T-helper 1 cell treated with Interleukin-12 subunit alpha and Interleukin-12 subunit beta and Interleukin-4 antibody, amounts not matched to agents 30 μg/mL and 1 μg/mL, for 36 hours (primary cell): ENCODE measurements at regions not wholly inside any gene's neighbourhood (a gene's known extent, or its start where the extent isn't known, plus 50 kb on each side); places are given as distances from the start of the nearest gene placed in this dataset.

ENCODE experiments used
- H3K27ac Mint-ChIP-seq: one replicate; pipeline ENCODE4 v1.8.0; 2021; ENCODE audit warnings: mild to moderate bottlenecking, mixed read lengths
- H3K27me3 Mint-ChIP-seq: one replicate; pipeline ENCODE4 v1.8.0; 2021; ENCODE audit warnings: low read depth, mixed read lengths
- H3K36me3 Mint-ChIP-seq: one replicate; pipeline ENCODE4 v1.8.0; 2021; ENCODE audit warnings: low read depth, mixed read lengths
- H3K4me1 Mint-ChIP-seq: one replicate; pipeline ENCODE4 v1.8.0; 2021; ENCODE audit warnings: low read depth, mixed read lengths
- H3K4me3 Mint-ChIP-seq: one replicate; pipeline ENCODE4 v1.8.0; 2021; ENCODE audit warnings: mild to moderate bottlenecking, moderate library complexity, mixed read lengths
- H3K9me3 Mint-ChIP-seq: one replicate; pipeline ENCODE4 v1.8.0; 2021; ENCODE audit warnings: mixed read lengths

GRCh38 chr4:38279650-38280322 is 319.6 kb downstream of the PTTG2 start:
- H3K4me3 Mint-ChIP-seq = no peak overlapping the region
- H3K27ac Mint-ChIP-seq = no peak overlapping the region
- no peaks in the 10 kb centered on the region for H3K36me3 Mint-ChIP-seq
- H3K4me1 Mint-ChIP-seq = peaks cover 9% of the 10 kb centered on the region
- peaks cover 13% of the 10 kb centered on the region for H3K9me3 Mint-ChIP-seq
- peaks cover 4% of the 10 kb centered on the region for H3K27me3 Mint-ChIP-seq

- Mint-ChIP-seq H3K27ac (no peak overlapping the region), H3K36me3 (no peaks in the 10 kb centered on the region), H3K27me3 (peaks cover 4% of the 10 kb centered on the region), H3K9me3 (peaks cover 13% of the 10 kb centered on the region), H3K4me1 (peaks cover 10% of the 10 kb centered on the region), H3K4me3 (no peak overlapping the region)
Measured at GRCh38 chr4:38280323-38280706, 320.1 kb downstream of the PTTG2 start.

GRCh38 chr4:38281371-38282071 is 321.3 kb downstream of the PTTG2 start:
- no peak overlapping the region for H3K27ac Mint-ChIP-seq
- peaks cover 10% of the 10 kb centered on the region for H3K4me1 Mint-ChIP-seq
- H3K27me3 Mint-ChIP-seq = peaks cover 4% of the 10 kb centered on the region
- no peak overlapping the region for H3K4me3 Mint-ChIP-seq
- H3K9me3 Mint-ChIP-seq = peaks cover 13% of the 10 kb centered on the region
- no peaks in the 10 kb centered on the region for H3K36me3 Mint-ChIP-seq

GRCh38 chr4:38283724-38284123 is 323.5 kb downstream of the PTTG2 start:
- H3K27ac Mint-ChIP-seq = no peak overlapping the region
- H3K36me3 Mint-ChIP-seq = no peaks in the 10 kb centered on the region
- peaks cover 10% of the 10 kb centered on the region for H3K4me1 Mint-ChIP-seq
- H3K27me3 Mint-ChIP-seq = peaks cover 4% of the 10 kb centered on the region
- no peak overlapping the region for H3K4me3 Mint-ChIP-seq
- no peaks in the 10 kb centered on the region for H3K9me3 Mint-ChIP-seq

GRCh38 chr4:38284294-38285030 is 324.3 kb downstream of the PTTG2 start:
- H3K27me3 Mint-ChIP-seq = peaks cover 4% of the 10 kb centered on the region
- no peak overlapping the region for H3K27ac Mint-ChIP-seq
- no peak overlapping the region for H3K4me3 Mint-ChIP-seq
- H3K9me3 Mint-ChIP-seq = no peaks in the 10 kb centered on the region
- no peaks in the 10 kb centered on the region for H3K36me3 Mint-ChIP-seq
- H3K4me1 Mint-ChIP-seq = peaks cover 10% of the 10 kb centered on the region

GRCh38 chr4:38287101-38287851 is 327.1 kb downstream of the PTTG2 start:
- H3K36me3 Mint-ChIP-seq = no peaks in the 10 kb centered on the region
- H3K27ac Mint-ChIP-seq = no peak overlapping the region
- H3K4me3 Mint-ChIP-seq = no peak overlapping the region
- H3K27me3 Mint-ChIP-seq = no peaks in the 10 kb centered on the region
- peaks cover 10% of the 10 kb centered on the region for H3K4me1 Mint-ChIP-seq
- peaks cover 5% of the 10 kb centered on the region for H3K9me3 Mint-ChIP-seq

GRCh38 chr4:38289553-38289952 is 329.4 kb downstream of the PTTG2 start:
- peaks cover 22% of the 10 kb centered on the region for H3K9me3 Mint-ChIP-seq
- peaks cover 7% of the 10 kb centered on the region for H3K27me3 Mint-ChIP-seq
- peaks cover 5% of the 10 kb centered on the region for H3K36me3 Mint-ChIP-seq
- peaks cover 2% of the 10 kb centered on the region for H3K4me1 Mint-ChIP-seq
- H3K27ac Mint-ChIP-seq = no peak overlapping the region
- no peak overlapping the region for H3K4me3 Mint-ChIP-seq

GRCh38 chr4:38290366-38290765 is 330.2 kb downstream of the PTTG2 start:
- Mint-ChIP-seq H3K4me3 (no peak overlapping the region), H3K4me1 (no peaks in the 10 kb centered on the region), H3K27me3 (peaks cover 7% of the 10 kb centered on the region), H3K36me3 (peaks cover 5% of the 10 kb centered on the region), H3K27ac (no peak overlapping the region), H3K9me3 (peaks cover 27% of the 10 kb centered on the region)

- H3K27ac Mint-ChIP-seq = no peak overlapping the region
- H3K36me3 Mint-ChIP-seq = peaks cover 5% of the 10 kb centered on the region
- peaks cover 7% of the 10 kb centered on the region for H3K27me3 Mint-ChIP-seq
- H3K4me1 Mint-ChIP-seq = no peaks in the 10 kb centered on the region
- peaks cover 27% of the 10 kb centered on the region for H3K9me3 Mint-ChIP-seq
- no peak overlapping the region for H3K4me3 Mint-ChIP-seq
Measured at GRCh38 chr4:38290914-38291313, 330.7 kb downstream of the PTTG2 start.

- H3K36me3 Mint-ChIP-seq = peaks cover 5% of the 10 kb centered on the region
- peaks cover 34% of the 10 kb centered on the region for H3K9me3 Mint-ChIP-seq
- no peaks in the 10 kb centered on the region for H3K4me1 Mint-ChIP-seq
- H3K27ac Mint-ChIP-seq = no peak overlapping the region
- H3K27me3 Mint-ChIP-seq = peaks cover 13% of the 10 kb centered on the region
- no peak overlapping the region for H3K4me3 Mint-ChIP-seq
Measured at GRCh38 chr4:38292529-38292928, 332.3 kb downstream of the PTTG2 start.

- H3K27me3 Mint-ChIP-seq = peaks cover 17% of the 10 kb centered on the region
- no peaks in the 10 kb centered on the region for H3K4me1 Mint-ChIP-seq
- peaks cover 9% of the 10 kb centered on the region for H3K36me3 Mint-ChIP-seq
- H3K9me3 Mint-ChIP-seq = peaks cover 50% of the 10 kb centered on the region
- H3K4me3 Mint-ChIP-seq = no peak overlapping the region
- H3K27ac Mint-ChIP-seq = no peak overlapping the region
Measured at GRCh38 chr4:38294238-38294637, 334.0 kb downstream of the PTTG2 start.

- no peaks in the 10 kb centered on the region for H3K4me1 Mint-ChIP-seq
- no peak overlapping the region for H3K4me3 Mint-ChIP-seq
- H3K9me3 Mint-ChIP-seq = peaks cover 72% of the 10 kb centered on the region
- H3K27me3 Mint-ChIP-seq = peaks cover 29% of the 10 kb centered on the region
- peaks cover 26% of the 10 kb centered on the region for H3K36me3 Mint-ChIP-seq
- H3K27ac Mint-ChIP-seq = no peak overlapping the region
Measured at GRCh38 chr4:38297061-38297460, 336.9 kb downstream of the PTTG2 start.

GRCh38 chr4:38298868-38299713 is 338.9 kb downstream of the PTTG2 start:
- H3K27me3 Mint-ChIP-seq = peaks cover 23% of the 10 kb centered on the region
- H3K36me3 Mint-ChIP-seq = peaks cover 25% of the 10 kb centered on the region
- no peak overlapping the region for H3K27ac Mint-ChIP-seq
- no peaks in the 10 kb centered on the region for H3K4me1 Mint-ChIP-seq
- H3K9me3 Mint-ChIP-seq = peaks cover 68% of the 10 kb centered on the region
- no peak overlapping the region for H3K4me3 Mint-ChIP-seq

- H3K36me3 Mint-ChIP-seq = peaks cover 28% of the 10 kb centered on the region
- peaks cover 22% of the 10 kb centered on the region for H3K4me1 Mint-ChIP-seq
- no peak overlapping the region for H3K4me3 Mint-ChIP-seq
- peaks cover 54% of the 10 kb centered on the region for H3K9me3 Mint-ChIP-seq
- H3K27ac Mint-ChIP-seq = no peak overlapping the region
- H3K27me3 Mint-ChIP-seq = peaks cover 19% of the 10 kb centered on the region
Measured at GRCh38 chr4:38302910-38303309, 342.7 kb downstream of the PTTG2 start.
